ENCODE measurements at regions not wholly inside any gene's neighbourhood (a gene's known extent, or its start where the extent isn't known, plus 50 kb on each side); places are given as distances from the start of the nearest gene placed in this dataset.
"Not testable (repeated sequence)": the region's sequence is repeated elsewhere in the genome, so short reads cannot be mapped to it uniquely, and the experiment has no call there.

GRCh38 chr2:183948861-183949260, 649.5 kb upstream of the ZNF804A start:
- DNase-seq = no peak

GRCh38 chr2:183950673-183951072, 647.7 kb upstream of the ZNF804A start:
- no peak for DNase-seq

- no peak for DNase-seq
These were observed 646.7 kb upstream of the ZNF804A start for GRCh38 chr2:183951630-183952029.

- no peak for DNase-seq
These were observed 645.6 kb upstream of the ZNF804A start for GRCh38 chr2:183952741-183953140.

GRCh38 chr2:183963609-183964008, 634.7 kb upstream of the ZNF804A start:
- DNase-seq = no peak

GRCh38 chr2:183964565-183964964, 633.8 kb upstream of the ZNF804A start:
- DNase-seq = no peak

- no peak for DNase-seq
These were observed 630.6 kb upstream of the ZNF804A start for GRCh38 chr2:183967756-183968155.

- not testable (repeated sequence) for DNase-seq
These were observed 622.7 kb upstream of the ZNF804A start for GRCh38 chr2:183975676-183976075.

GRCh38 chr2:183984871-183985270, 613.5 kb upstream of the ZNF804A start:
- no peak for DNase-seq

- DNase-seq = no peak
These were observed 606.4 kb upstream of the ZNF804A start for GRCh38 chr2:183991968-183992367.

- no peak for DNase-seq
These were observed 605.3 kb upstream of the ZNF804A start for GRCh38 chr2:183993052-183993451.

GRCh38 chr2:183995632-183996031, 602.7 kb upstream of the ZNF804A start:
- DNase-seq = no peak

- no peak for DNase-seq
These were observed 601.2 kb upstream of the ZNF804A start for GRCh38 chr2:183996825-183997793.

- no peak for DNase-seq
These were observed 600.1 kb upstream of the ZNF804A start for GRCh38 chr2:183998041-183998796.

GRCh38 chr2:183998797-183999190, 599.5 kb upstream of the ZNF804A start:
- DNase-seq = no peak

GRCh38 chr2:184004289-184004947, 593.9 kb upstream of the ZNF804A start:
- DNase-seq = no peak

- DNase-seq = no peak
These were observed 593.2 kb upstream of the ZNF804A start for GRCh38 chr2:184004948-184005672.

- no peak for DNase-seq
These were observed 591.3 kb upstream of the ZNF804A start for GRCh38 chr2:184006998-184007397.

- no peak for DNase-seq
These were observed 571.4 kb upstream of the ZNF804A start for GRCh38 chr2:184026961-184027360.

- no peak for DNase-seq
These were observed 568.1 kb upstream of the ZNF804A start for GRCh38 chr2:184030245-184030644.

- no peak for DNase-seq
These were observed 567.3 kb upstream of the ZNF804A start for GRCh38 chr2:184030989-184031388.

GRCh38 chr2:184031402-184032147, 566.8 kb upstream of the ZNF804A start:
- no peak for DNase-seq
